ENCODE measurements at regions not wholly inside any gene's neighbourhood (a gene's known extent, or its start where the extent isn't known, plus 50 kb on each side); places are given as distances from the start of the nearest gene placed in this dataset.

DNA sequence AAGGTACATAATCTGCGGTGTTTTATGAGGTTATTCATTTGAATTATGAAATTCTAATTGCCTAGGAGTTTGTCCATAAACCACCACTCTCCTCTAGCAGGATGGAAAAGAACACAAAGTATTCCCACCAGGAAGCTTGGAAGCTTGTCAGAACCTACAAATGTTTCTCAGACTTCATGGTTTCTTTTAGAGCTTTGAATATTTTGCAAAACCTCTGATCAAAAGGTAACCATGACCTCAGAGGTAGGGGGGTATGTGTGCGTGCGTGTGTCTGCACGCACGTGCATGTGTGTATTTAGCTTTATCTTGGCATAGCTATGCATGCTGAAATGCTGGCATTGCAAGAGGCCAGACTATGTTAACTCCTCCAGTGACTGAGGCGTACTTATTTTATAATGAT is 847.0 kb downstream of the TLE1 start:
- POLR2A ChIA-PET = no interaction called here
- Histone ChIP-seq H4K20me1 (ENCODE audit: insufficient read depth, low read length) (no peaks in the 10 kb centered on the region), H3K27me3 (ENCODE audit: control insufficient read depth in 1 of 2, insufficient read depth in 2 of 2, low read length in 2 of 2) (no peaks in the 10 kb centered on the region), H3K79me2 (ENCODE audit: insufficient read depth, low read length) (no peaks in the 10 kb centered on the region), H3K9me3 (ENCODE audit: low read length) (no peaks in the 10 kb centered on the region), H3K36me3 (replicated peaks in 1 of 2; ENCODE audit: control insufficient read depth in 1 of 2, insufficient read depth in 2 of 2, low read length in 2 of 2) (no peaks in the 10 kb centered on the region), H3K27ac (ENCODE audit: extremely low read length, insufficient read depth, low read length) (no peak overlapping the region), H3K4me2 (ENCODE audit: low read depth, low read length) (no peak overlapping the region), H2AFZ (ENCODE audit: low read length) (no peak overlapping the region), H3K9ac (ENCODE audit: insufficient read depth, low read depth, low read length) (no peak overlapping the region), H3K4me1 (ENCODE audit: insufficient read depth, low read length) (no peaks in the 10 kb centered on the region), H3K4me3 (replicated peaks in 1 of 3; ENCODE audit: insufficient read depth in 1 of 3, low read depth in 2 of 3, low read length in 3 of 3) (no peak overlapping the region)
- in situ Hi-C loops (cut with HindIII; ENCODE audit: extremely low pct_ligation_motif_present, low pct_unique_long_range_greater_than_20kb) (no loop called here), intact Hi-C loops (cut with micrococcal nuclease; ENCODE audit: unreplicated experiment) (no loop called here)
- no TSS peak for BruUV-seq (replicated peaks)
- no peak for FAIRE-seq
- 8% methylated on average over 6 of the region's 6 CpGs for WGBS (ENCODE audit: low lambda C conversion rate)
- CTCF ChIA-PET (ENCODE audit: low intra/inter-chr PET ratio, low total read pairs) = no interaction called here
- no peak for TF ChIP-seq ZNF781 (CRISPR knock-in tag; IDR thresholded peaks at IDR 0.05; ENCODE audit: borderline replicate concordance, not compliant biosample characterization)
- no peak for TF ChIP-seq FOXK2 (IDR thresholded peaks at IDR 0.05)
- TF ChIP-seq SAFB2 (CRISPR knock-in tag; IDR thresholded peaks at IDR 0.05; ENCODE audit: borderline replicate concordance, low read depth) = no peak
- TF ChIP-seq BHLHE40 (IDR thresholded peaks at IDR 0.05; ENCODE audit: low read length) = peak; percentile 54; the same call in 1 of the 2 replicates
- ATAC-seq = no peak
- no peak for DNase-seq (ENCODE audit: low spot score)

GRCh38 chr9:80841888-80842287 is 847.5 kb downstream of the TLE1 start:
- DNase-seq (ENCODE audit: low spot score) (no peak), FAIRE-seq (no peak), ATAC-seq (no peak)
- ChIA-PET CTCF (ENCODE audit: low intra/inter-chr PET ratio, low total read pairs) (no interaction called here), POLR2A (no interaction called here)
- H2AFZ ChIP-seq (ENCODE audit: low read length) = no peak overlapping the region
- no peak overlapping the region for H3K4me3 ChIP-seq (replicated peaks in 1 of 3; ENCODE audit: insufficient read depth in 1 of 3, low read depth in 2 of 3, low read length in 3 of 3)
- H3K27ac ChIP-seq (ENCODE audit: extremely low read length, insufficient read depth, low read length) = no peak overlapping the region
- no peaks in the 10 kb centered on the region for H3K36me3 ChIP-seq (replicated peaks in 1 of 2; ENCODE audit: control insufficient read depth in 1 of 2, insufficient read depth in 2 of 2, low read length in 2 of 2)
- no peaks in the 10 kb centered on the region for H3K9me3 ChIP-seq (ENCODE audit: low read length)
- TF ChIP-seq ZBTB21 (CRISPR knock-in tag; IDR thresholded peaks at IDR 0.05) = no peak
- TF ChIP-seq ZNF564 (CRISPR knock-in tag; IDR thresholded peaks at IDR 0.05) = no peak
- TF ChIP-seq SMARCE1 (IDR thresholded peaks at IDR 0.05; ENCODE audit: borderline replicate concordance) = no peak
- TF ChIP-seq ZNF326 (CRISPR knock-in tag; IDR thresholded peaks at IDR 0.05; ENCODE audit: borderline replicate concordance) = no peak
- no peaks in the 10 kb centered on the region for H3K4me1 ChIP-seq (ENCODE audit: insufficient read depth, low read length)
- in situ Hi-C loops (cut with HindIII; ENCODE audit: extremely low pct_ligation_motif_present, low pct_unique_long_range_greater_than_20kb) (no loop called here), intact Hi-C loops (cut with micrococcal nuclease; ENCODE audit: unreplicated experiment) (no loop called here)
- WGBS (ENCODE audit: low lambda C conversion rate) = under 1% methylated on average over 3 of the region's 3 CpGs
- H3K4me2 ChIP-seq (ENCODE audit: low read depth, low read length) = no peak overlapping the region
- H4K20me1 ChIP-seq (ENCODE audit: insufficient read depth, low read length) = no peaks in the 10 kb centered on the region
- H3K27me3 ChIP-seq (ENCODE audit: control insufficient read depth in 1 of 2, insufficient read depth in 2 of 2, low read length in 2 of 2) = no peaks in the 10 kb centered on the region
- H3K79me2 ChIP-seq (ENCODE audit: insufficient read depth, low read length) = no peaks in the 10 kb centered on the region
- BruUV-seq (replicated peaks) = no TSS peak
- no peak overlapping the region for H3K9ac ChIP-seq (ENCODE audit: insufficient read depth, low read depth, low read length)
